Trophoblast cell (in vitro differentiated cells and primary cell): ENCODE measurements at regions not wholly inside any gene's neighbourhood (a gene's known extent, or its start where the extent isn't known, plus 50 kb on each side); places are given as distances from the start of the nearest gene placed in this dataset.

Source experiments
- DNase-seq, 2 donors: peaks; one replicate each; pipeline ENCODE4 v3.0.0-alpha.2; 2016
- H2AFZ ChIP-seq: 2 replicates; pipeline ENCODE4 v1.6.1; 2013; ENCODE audit warnings: low read length, moderate library complexity, mild to moderate bottlenecking; ENCODE audit not compliant: insufficient read depth, poor library complexity
- H2AK5ac ChIP-seq: 2 replicates; pipeline ENCODE4 v1.6.1; 2013; ENCODE audit warnings: mild to moderate bottlenecking, low read length
- H2BK120ac ChIP-seq: 2 replicates; pipeline ENCODE4 v1.6.1; 2013; ENCODE audit warnings: low read length, mild to moderate bottlenecking, moderate library complexity; ENCODE audit not compliant: insufficient read depth, poor library complexity
- H2BK12ac ChIP-seq: 2 replicates; pipeline ENCODE4 v1.6.1; 2013; ENCODE audit warnings: mild to moderate bottlenecking, low read length, moderate library complexity
- H2BK5ac ChIP-seq: 2 replicates; pipeline ENCODE4 v1.6.1; 2013; ENCODE audit warnings: low read length, low read depth, moderate library complexity, mild to moderate bottlenecking; ENCODE audit not compliant: poor library complexity
- H3K14ac ChIP-seq: 2 replicates; pipeline ENCODE4 v1.6.1; 2013; ENCODE audit warnings: mild to moderate bottlenecking, low read length
- H3K18ac ChIP-seq: 2 replicates; pipeline ENCODE4 v1.6.1; 2013; ENCODE audit warnings: mild to moderate bottlenecking, low read length
- H3K23ac ChIP-seq: 2 replicates; pipeline ENCODE4 v1.6.1; 2013; ENCODE audit warnings: low read length
- H3K27ac ChIP-seq: 2 replicates; pipeline ENCODE4 v1.5.1; 2013; ENCODE audit warnings: low read depth, mild to moderate bottlenecking, inconsistent platforms, low read length, moderate library complexity
- H3K27me3 ChIP-seq: 2 replicates; pipeline ENCODE4 v1.6.1; 2013; ENCODE audit warnings: inconsistent platforms, mild to moderate bottlenecking, low read length, moderate library complexity; ENCODE audit not compliant: insufficient read depth
- H3K36me3 ChIP-seq, 2 experiments: 1 replicate in 1 of 2; 2 replicates in 1 of 2; pipeline ENCODE4 v1.6.1; 2013; ENCODE audit warnings: low read length in 2 of 2, mild to moderate bottlenecking in 2 of 2, moderate library complexity in 1 of 2; ENCODE audit not compliant: insufficient read depth in 2 of 2, control insufficient read depth in 1 of 2
- H3K4ac ChIP-seq: 2 replicates; pipeline ENCODE4 v1.6.1; 2013; ENCODE audit warnings: low read depth, mild to moderate bottlenecking, low read length, moderate library complexity
- H3K4me1 ChIP-seq, 2 experiments: 1 replicate in 1 of 2; 2 replicates in 1 of 2; pipeline ENCODE4 v1.6.1; 2013; ENCODE audit warnings: low read length in 2 of 2, mild to moderate bottlenecking in 2 of 2, moderate library complexity in 1 of 2; ENCODE audit not compliant: insufficient read depth in 2 of 2, control insufficient read depth in 1 of 2
- H3K4me2 ChIP-seq: 2 replicates; pipeline ENCODE4 v1.6.1; 2013; ENCODE audit warnings: inconsistent platforms, mild to moderate bottlenecking, low read length, moderate library complexity
- H3K4me3 ChIP-seq: 2 replicates; pipeline ENCODE4 v1.5.1; 2013; ENCODE audit warnings: mild to moderate bottlenecking, low read depth, low read length, inconsistent platforms
- H3K79me1 ChIP-seq: one replicate; pipeline ENCODE4 v1.6.1; 2013; ENCODE audit warnings: low read length
- H3K79me2 ChIP-seq: 2 replicates; pipeline ENCODE4 v1.6.1; 2013; ENCODE audit warnings: low read length, mild to moderate bottlenecking; ENCODE audit not compliant: control insufficient read depth, insufficient read depth, poor library complexity
- H3K9ac ChIP-seq: 2 replicates; pipeline ENCODE4 v1.6.1; 2013; ENCODE audit warnings: mild to moderate bottlenecking, low read length
- H3K9me3 ChIP-seq: 2 replicates; pipeline ENCODE4 v1.6.1; 2013; ENCODE audit warnings: low read depth, mild to moderate bottlenecking, control low read depth, inconsistent platforms, low read length; ENCODE audit not compliant: insufficient read depth
- H4K12ac ChIP-seq: 2 replicates; pipeline ENCODE4 v1.6.1; 2013; ENCODE audit warnings: low read depth, mild to moderate bottlenecking, low read length, moderate library complexity
- H4K8ac ChIP-seq: 2 replicates; pipeline ENCODE4 v1.6.1; 2013; ENCODE audit warnings: low read depth, mild to moderate bottlenecking, low read length, moderate library complexity
- H4K91ac ChIP-seq: one replicate; pipeline ENCODE4 v1.6.1; 2013; ENCODE audit warnings: low read depth, mild to moderate bottlenecking, low read length, moderate library complexity
- WGBS: extraction: QIAGEN DNeasy Blood & Tissue Kit; methylation state at CpG from one replicate; pipeline ENCODE4 v1.1.7; 2013; ENCODE audit warnings: missing lambda C conversion rate; ENCODE audit not compliant: insufficient read length, insufficient coverage; ENCODE audit errors: extremely low coverage; 5-methylcytosine and 5-hydroxymethylcytosine counted together

- DNase-seq, result no peak
- Histone ChIP-seq H2AFZ (no peak overlapping the region), H3K23ac (no peak overlapping the region), H3K18ac (no peak overlapping the region), H2BK5ac (no peak overlapping the region), H2BK12ac (no peak overlapping the region), H3K4me2 (no peak overlapping the region), H3K4me3 (no peak overlapping the region), H3K27ac (no peak overlapping the region), H3K79me1 (no peaks in the 10 kb centered on the region), H3K9ac (no peak overlapping the region), H3K4me1 (no peaks in the 10 kb centered on the region), H3K4ac (no peak overlapping the region), H3K9me3 (peaks cover 1% of the 10 kb centered on the region), H4K91ac (no peak overlapping the region), H2AK5ac (no peak overlapping the region), H3K27me3 (no peaks in the 10 kb centered on the region), H3K79me2 (no peaks in the 10 kb centered on the region), H3K36me3 (no peaks in the 10 kb centered on the region), H4K12ac (no peak overlapping the region), H3K14ac (no peak overlapping the region), H2BK120ac (no peak overlapping the region), H4K8ac (no peak overlapping the region)
- WGBS, result no CpG with 5 or more reads among the region's 8 CpGs
Observed at GRCh38 chr9:36779582-36779981, 206.9 kb downstream of the MELK start.

GRCh38 chr9:36780186-36780585 lies 207.5 kb downstream of the MELK start:
- Histone ChIP-seq H2BK120ac (no peak overlapping the region), H3K79me2 (no peaks in the 10 kb centered on the region), H3K4me2 (no peak overlapping the region), H3K79me1 (no peaks in the 10 kb centered on the region), H3K9me3 (peaks cover 1% of the 10 kb centered on the region), H3K4ac (no peak overlapping the region), H3K14ac (no peak overlapping the region), H2BK5ac (no peak overlapping the region), H3K27ac (no peak overlapping the region), H3K9ac (no peak overlapping the region), H3K27me3 (no peaks in the 10 kb centered on the region), H3K23ac (no peak overlapping the region), H4K12ac (no peak overlapping the region), H4K8ac (no peak overlapping the region), H3K4me3 (no peak overlapping the region), H3K36me3 (no peaks in the 10 kb centered on the region), H3K4me1 (no peaks in the 10 kb centered on the region), H3K18ac (no peak overlapping the region), H4K91ac (no peak overlapping the region), H2AK5ac (no peak overlapping the region), H2BK12ac (no peak overlapping the region), H2AFZ (no peak overlapping the region)
- DNase-seq, result no peak
- no CpG with 5 or more reads among the region's 8 CpGs for WGBS

- no peaks in the 10 kb centered on the region for H3K36me3 ChIP-seq
- no peak overlapping the region for H2AFZ ChIP-seq
- peak overlapping the region; percentile 17 for H3K23ac ChIP-seq
- no peak overlapping the region for H4K12ac ChIP-seq
- H3K9me3 ChIP-seq, result peaks cover 3% of the 10 kb centered on the region
- H3K4me1 ChIP-seq, result no peaks in the 10 kb centered on the region
- H2BK12ac ChIP-seq, result no peak overlapping the region
- H3K18ac ChIP-seq, result no peak overlapping the region
- no peak overlapping the region for H3K14ac ChIP-seq
- H3K79me1 ChIP-seq, result no peaks in the 10 kb centered on the region
- no peak overlapping the region for H4K8ac ChIP-seq
- peak; percentile 27 to 52 for DNase-seq
- no peaks in the 10 kb centered on the region for H3K79me2 ChIP-seq
- WGBS, result no CpG with 5 or more reads among the region's 10 CpGs
- H2BK5ac ChIP-seq, result no peak overlapping the region
- H3K4me2 ChIP-seq, result no peak overlapping the region
- H2BK120ac ChIP-seq, result no peak overlapping the region
- no peak overlapping the region for H2AK5ac ChIP-seq
- H3K9ac ChIP-seq, result peak overlapping the region; percentile 57
- no peak overlapping the region for H3K27ac ChIP-seq
- no peaks in the 10 kb centered on the region for H3K27me3 ChIP-seq
- H4K91ac ChIP-seq, result no peak overlapping the region
- no peak overlapping the region for H3K4me3 ChIP-seq
- no peak overlapping the region for H3K4ac ChIP-seq
Observed at GRCh38 chr9:36781533-36781932, 208.8 kb downstream of the MELK start.
